NB4 (cell line): ENCODE measurements at regions not wholly inside any gene's neighbourhood (a gene's known extent, or its start where the extent isn't known, plus 50 kb on each side); places are given as distances from the start of the nearest gene placed in this dataset.

Source experiments
- CTCF ChIP-seq: IDR thresholded peaks from one replicate; pipeline ENCODE4 v1.5.1; 2012; ENCODE audit warnings: low read depth, low read length
- MAX ChIP-seq: IDR thresholded peaks from 2 replicates; pipeline ENCODE4 v1.6.1; 2011; ENCODE audit warnings: low read depth, low read length
- POLR2A ChIP-seq: IDR thresholded peaks from 2 replicates; pipeline ENCODE4 v1.6.1; 2011; ENCODE audit warnings: mild to moderate bottlenecking; ENCODE audit not compliant: insufficient read length; ENCODE audit errors: extremely low read depth

- TF ChIP-seq CTCF (no peak), POLR2A (no peak), MAX (no peak)
Observed at GRCh38 chr5:33092719-33093118, 348.0 kb upstream of the TARS1 start.
